ENCODE measurements at regions not wholly inside any gene's neighbourhood (a gene's known extent, or its start where the extent isn't known, plus 50 kb on each side); places are given as distances from the start of the nearest gene placed in this dataset.

GRCh38 chr7:85237721-85238120 is 50.9 kb upstream of the SEMA3D start:
- Histone ChIP-seq H3K9me3 (ENCODE audit: control insufficient read depth, low read depth, low read length) (no peaks in the 10 kb centered on the region), H2AFZ (ENCODE audit: control insufficient read depth, low read length) (no peak overlapping the region), H3K79me2 (ENCODE audit: control insufficient read depth, insufficient read depth, low read length) (no peaks in the 10 kb centered on the region), H3K4me3 (ENCODE audit: control insufficient read depth in 2 of 3, extremely low read depth in 1 of 3, insufficient read depth in 2 of 3, low read depth in 1 of 3, low read length in 3 of 3) (no peak overlapping the region), H3K27me3 (ENCODE audit: control insufficient read depth, extremely low read depth, insufficient read depth, low read length) (no peaks in the 10 kb centered on the region), H3K27ac (ENCODE audit: control insufficient read depth, insufficient read depth, low read length) (no peak overlapping the region), H4K20me1 (ENCODE audit: control insufficient read depth, extremely low read depth, insufficient read depth, low read length) (no peaks in the 10 kb centered on the region), H3K4me2 (ENCODE audit: control insufficient read depth, extremely low read depth, insufficient read depth, low read depth, low read length) (no peak overlapping the region), H3K36me3 (ENCODE audit: control insufficient read depth in 2 of 2, extremely low read depth in 1 of 2, insufficient read depth in 2 of 2, low read length in 2 of 2) (no peaks in the 10 kb centered on the region), H3K9me1 (ENCODE audit: control insufficient read depth, extremely low read depth, insufficient read depth, low read length) (no peaks in the 10 kb centered on the region), H3K9ac (ENCODE audit: control insufficient read depth, extremely low read depth, insufficient read depth, low read length) (no peak overlapping the region), H3K4me1 (ENCODE audit: control insufficient read depth, extremely low read depth, insufficient read depth, low read length) (no peaks in the 10 kb centered on the region)
- FAIRE-seq (no peak), DNase-seq (ENCODE audit: low read depth, low spot score) (no peak)
- TF ChIP-seq EZH2 (IDR thresholded peaks at IDR 0.05; ENCODE audit: low read length) (no peak), CTCF (optimal IDR thresholded peaks at IDR 0.05 in 1 of 3, IDR thresholded peaks at IDR 0.05 in 1 of 3, conservative IDR thresholded peaks at IDR 0.05 in 1 of 3; ENCODE audit: extremely low read depth in 1 of 3, insufficient read depth in 2 of 3, low read length in 3 of 3) (no peak)
- dilution Hi-C loops (cut with MboI; ENCODE audit: extremely low pct_ligation_motif_present, low sequenced_read_pairs): no loop called here

Small RNA genes in the stretch of these regions (small RNA-seq; reads per million reads assigned to genes)
- gene DYNLL1P7 (ENCODE audit: insufficient read length in 3 of 3, low read depth in 3 of 3, low replicate concordance in 1 of 3): 0 reads per million in 3 experiments

Data from keratinocyte (primary cell).